GM23338 (cell line): ENCODE measurements at regions not wholly inside any gene's neighbourhood (a gene's known extent, or its start where the extent isn't known, plus 50 kb on each side); places are given as distances from the start of the nearest gene placed in this dataset.

ENCODE experiments used
- CREB1 ChIP-seq: fragments of 250-450 bp; sonication (Bioruptor Pico); IDR thresholded peaks from 2 replicates; pipeline ENCODE4 v1.5.0; 2020; ENCODE audit warnings: low read depth, mild to moderate bottlenecking, moderate library complexity
- CTCF ChIP-seq, 2 experiments: fragments of 200-600 bp in 1 of 2; sonication (generic) in 1 of 2; conservative IDR thresholded peaks; 2 replicates each; pipeline versions ENCODE4 v1.5.1 to v1.6.1; 2016 to 2017; ENCODE audit warnings: antibody characterized with exemption in 2 of 2, low read depth in 2 of 2, mild to moderate bottlenecking in 2 of 2, moderate library complexity in 1 of 2
- ETS1 ChIP-seq: IDR thresholded peaks from 2 replicates; pipeline ENCODE4 v1.6.1; 2016; ENCODE audit warnings: antibody characterized with exemption
- EZH2 ChIP-seq: fragments of 200-600 bp; sonication (generic); IDR thresholded peaks from one replicate; pipeline ENCODE4 v1.8.0; 2017; ENCODE audit warnings: antibody characterized with exemption, mild to moderate bottlenecking, low read depth; ENCODE audit not compliant: unreplicated experiment
- EZH2phosphoT487 ChIP-seq: fragments of 200-600 bp; sonication (generic); IDR thresholded peaks from one replicate; pipeline ENCODE4 v1.8.1; 2018; ENCODE audit warnings: antibody characterized with exemption; ENCODE audit not compliant: unreplicated experiment
- JUNB ChIP-seq: IDR thresholded peaks from one replicate; pipeline ENCODE4 v1.6.1; 2016; ENCODE audit warnings: antibody characterized with exemption; ENCODE audit not compliant: unreplicated experiment
- NANOG ChIP-seq: IDR thresholded peaks from 2 replicates; pipeline ENCODE4 v1.6.1; 2016; ENCODE audit warnings: antibody characterized with exemption, borderline replicate concordance
- POLR2AphosphoS5 ChIP-seq: IDR thresholded peaks from 2 replicates; pipeline ENCODE4 v1.6.1; 2016; ENCODE audit warnings: antibody characterized with exemption, low read depth
- REST ChIP-seq: IDR thresholded peaks from one replicate; pipeline ENCODE4 v1.6.1; 2018; ENCODE audit warnings: antibody characterized with exemption; ENCODE audit not compliant: unreplicated experiment
- STAT1 ChIP-seq: IDR thresholded peaks from one replicate; pipeline ENCODE4 v1.6.1; 2016; ENCODE audit warnings: antibody characterized with exemption; ENCODE audit not compliant: unreplicated experiment
- ZNF114 ChIP-seq: fragments of 250-450 bp; sonication (Bioruptor Pico); IDR thresholded peaks from 2 replicates; pipeline ENCODE4 v1.5.0; 2020; ENCODE audit warnings: mild to moderate bottlenecking, moderate library complexity
- ZNF462 ChIP-seq: fragments of 250-450 bp; sonication (Bioruptor Pico); IDR thresholded peaks from 2 replicates; pipeline ENCODE4 v1.5.0; 2020; ENCODE audit warnings: mild to moderate bottlenecking, moderate library complexity

- TF ChIP-seq CTCF (conservative IDR thresholded peaks at IDR 0.05; ENCODE audit: low read depth in 2 of 2) (no peak), POLR2AphosphoS5 (no peak), EZH2 (no peak), REST (no peak), ETS1 (no peak), ZNF462 (CRISPR knock-in tag) (no peak), EZH2phosphoT487 (no peak), JUNB (no peak), CREB1 (CRISPR knock-in tag) (no peak), NANOG (no peak), ZNF114 (CRISPR knock-in tag) (no peak), STAT1 (no peak)
Observed at GRCh38 chr9:88736136-88736637, 201.2 kb downstream of the NXNL2 start.
